ENCODE measurements at regions not wholly inside any gene's neighbourhood (a gene's known extent, or its start where the extent isn't known, plus 50 kb on each side); places are given as distances from the start of the nearest gene placed in this dataset.

DNA sequence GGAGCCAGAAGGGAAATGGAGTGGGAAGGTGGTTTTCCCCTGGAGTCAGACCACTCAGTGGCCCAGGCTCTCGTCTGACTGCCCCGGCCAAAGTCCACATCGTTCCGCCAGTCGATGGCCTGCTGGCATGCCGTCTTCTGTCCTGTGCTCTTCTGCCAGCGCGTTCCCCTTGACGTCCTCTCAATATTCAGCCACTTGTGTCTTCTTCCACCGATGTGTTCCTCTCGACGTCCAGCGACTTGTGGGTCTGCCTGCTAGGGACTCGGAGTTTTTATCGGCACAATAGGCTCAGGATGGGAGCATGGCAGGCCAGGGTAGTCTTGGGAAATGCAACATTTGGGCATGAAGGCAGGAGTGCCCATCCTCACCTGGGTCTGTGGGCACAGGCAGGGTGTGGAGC lies 542.5 kb upstream of the LMCD1 start:
- TF ChIP-seq EZH2 (IDR thresholded peaks at IDR 0.05; ENCODE audit: borderline replicate concordance) (no peak), EZH2phosphoT487 (IDR thresholded peaks at IDR 0.05; ENCODE audit: low read depth, severe bottlenecking, unreplicated experiment) (no peak)
- TF ChIP-seq, protein P1, sequence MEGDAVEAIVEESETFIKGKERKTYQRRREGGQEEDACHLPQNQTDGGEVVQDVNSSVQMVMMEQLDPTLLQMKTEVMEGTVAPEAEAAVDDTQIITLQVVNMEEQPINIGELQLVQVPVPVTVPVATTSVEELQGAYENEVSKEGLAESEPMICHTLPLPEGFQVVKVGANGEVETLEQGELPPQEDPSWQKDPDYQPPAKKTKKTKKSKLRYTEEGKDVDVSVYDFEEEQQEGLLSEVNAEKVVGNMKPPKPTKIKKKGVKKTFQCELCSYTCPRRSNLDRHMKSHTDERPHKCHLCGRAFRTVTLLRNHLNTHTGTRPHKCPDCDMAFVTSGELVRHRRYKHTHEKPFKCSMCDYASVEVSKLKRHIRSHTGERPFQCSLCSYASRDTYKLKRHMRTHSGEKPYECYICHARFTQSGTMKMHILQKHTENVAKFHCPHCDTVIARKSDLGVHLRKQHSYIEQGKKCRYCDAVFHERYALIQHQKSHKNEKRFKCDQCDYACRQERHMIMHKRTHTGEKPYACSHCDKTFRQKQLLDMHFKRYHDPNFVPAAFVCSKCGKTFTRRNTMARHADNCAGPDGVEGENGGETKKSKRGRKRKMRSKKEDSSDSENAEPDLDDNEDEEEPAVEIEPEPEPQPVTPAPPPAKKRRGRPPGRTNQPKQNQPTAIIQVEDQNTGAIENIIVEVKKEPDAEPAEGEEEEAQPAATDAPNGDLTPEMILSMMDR (IDR thresholded peaks at IDR 0.05; ENCODE audit: poor library complexity): no peak
